GM23338 (cell line): ENCODE measurements at regions not wholly inside any gene's neighbourhood (a gene's known extent, or its start where the extent isn't known, plus 50 kb on each side); places are given as distances from the start of the nearest gene placed in this dataset.

ENCODE experiments used
- ATAC-seq: fragments of 200-7000 bp; cut with Tn5 transposase; 3 replicates; pipeline ENCODE4 v1.9.1; 2020
- DNase-seq: peaks from one replicate; pipeline ENCODE4 v3.0.0-alpha.2; 2015; ENCODE audit warnings: low spot score
- H2AFZ ChIP-seq: fragments of 200-600 bp; sonication (generic); 2 replicates; pipeline ENCODE4 v1.8.0; 2016; ENCODE audit warnings: antibody characterized with exemption, mild to moderate bottlenecking, moderate library complexity
- H3F3A ChIP-seq: fragments of 200-600 bp; sonication (generic); replicated peaks from 2 replicates; pipeline ENCODE4 v1.8.0; 2017; ENCODE audit warnings: antibody characterized with exemption, mixed run types, low read depth
- H3K27ac ChIP-seq: fragments of 200-600 bp; sonication (generic); 2 replicates; pipeline ENCODE4 v1.6.1; 2016; ENCODE audit warnings: low read depth
- H3K27me3 ChIP-seq: fragments of 200-600 bp; sonication (generic); 2 replicates; pipeline ENCODE4 v1.8.0; 2016; ENCODE audit warnings: mild to moderate bottlenecking, mixed run types, moderate library complexity; ENCODE audit not compliant: insufficient read depth
- H3K36me3 ChIP-seq: fragments of 200-600 bp; sonication (generic); 2 replicates; pipeline ENCODE4 v1.8.0; 2016; ENCODE audit warnings: mild to moderate bottlenecking; ENCODE audit not compliant: insufficient read depth
- H3K4me1 ChIP-seq: fragments of 200-600 bp; sonication (generic); 2 replicates; pipeline ENCODE4 v1.8.0; 2016; ENCODE audit warnings: mild to moderate bottlenecking, moderate library complexity; ENCODE audit not compliant: insufficient read depth
- H3K4me2 ChIP-seq: fragments of 200-600 bp; sonication (generic); 2 replicates; pipeline ENCODE4 v1.7.1; 2017; ENCODE audit warnings: mixed run types
- H3K4me3 ChIP-seq: fragments of 200-600 bp; sonication (generic); 2 replicates; pipeline ENCODE4 v1.6.1; 2016; ENCODE audit warnings: mixed run types
- H3K79me2 ChIP-seq: fragments of 200-600 bp; sonication (generic); replicated peaks from 2 replicates; pipeline ENCODE4 v1.8.0; 2017; ENCODE audit warnings: mild to moderate bottlenecking; ENCODE audit not compliant: insufficient read depth
- H3K9me2 ChIP-seq: fragments of 200-600 bp; sonication (generic); 2 replicates; pipeline ENCODE4 v1.8.0; 2017; ENCODE audit not compliant: insufficient read depth
- H4K20me1 ChIP-seq: fragments of 200-600 bp; sonication (generic); replicated peaks from 2 replicates; pipeline ENCODE4 v1.8.0; 2017; ENCODE audit warnings: mild to moderate bottlenecking; ENCODE audit not compliant: insufficient read depth
- H3K27ac Mint-ChIP-seq: 2 replicates; pipeline ENCODE4 v1.8.0; 2020; ENCODE audit warnings: inconsistent platforms, mild to moderate bottlenecking, moderate library complexity, mixed read lengths
- H3K27me3 Mint-ChIP-seq: 3 replicates; pipeline ENCODE4 v1.8.0; 2022; ENCODE audit warnings: low read depth, mild to moderate bottlenecking, moderate library complexity, mixed read lengths, inconsistent platforms; ENCODE audit not compliant: insufficient read depth, poor library complexity
- H3K36me3 Mint-ChIP-seq: 3 replicates; pipeline ENCODE4 v1.8.0; 2021; ENCODE audit warnings: low read depth, mild to moderate bottlenecking, inconsistent platforms, moderate library complexity, mixed read lengths
- H3K4me1 Mint-ChIP-seq: 3 replicates; pipeline ENCODE4 v1.8.0; 2020; ENCODE audit warnings: mild to moderate bottlenecking, inconsistent platforms, mixed read lengths
- H3K4me3 Mint-ChIP-seq: 3 replicates; pipeline ENCODE4 v1.8.0; 2021; ENCODE audit warnings: moderate library complexity, mild to moderate bottlenecking, inconsistent platforms, mixed read lengths
- H3K9me3 Mint-ChIP-seq: 3 replicates; pipeline ENCODE4 v1.8.0; 2020; ENCODE audit warnings: moderate library complexity, mild to moderate bottlenecking, inconsistent platforms, mixed read lengths
- CREB1 ChIP-seq: fragments of 250-450 bp; sonication (Bioruptor Pico); IDR thresholded peaks from 2 replicates; pipeline ENCODE4 v1.5.0; 2020; ENCODE audit warnings: low read depth, mild to moderate bottlenecking, moderate library complexity
- ZNF331 ChIP-seq: fragments of 250-450 bp; sonication (Bioruptor Pico); IDR thresholded peaks from 2 replicates; pipeline ENCODE4 v1.5.0; 2020; ENCODE audit warnings: low read depth, mild to moderate bottlenecking, moderate library complexity
- ZNF462 ChIP-seq: fragments of 250-450 bp; sonication (Bioruptor Pico); IDR thresholded peaks from 2 replicates; pipeline ENCODE4 v1.5.0; 2020; ENCODE audit warnings: mild to moderate bottlenecking, moderate library complexity

GRCh38 chr13:33524086-33524485 is 238.5 kb upstream of the STARD13 start:
- no peak overlapping the region for H2AFZ ChIP-seq
- ATAC-seq (no peak), DNase-seq (no peak)
- TF ChIP-seq ZNF462 (CRISPR knock-in tag) (no peak), ZNF331 (CRISPR knock-in tag) (no peak)
- no peaks in the 10 kb centered on the region for H3K27me3 ChIP-seq
- Mint-ChIP-seq H3K36me3 (no peaks in the 10 kb centered on the region), H3K27me3 (peaks cover 2% of the 10 kb centered on the region), H3K9me3 (no peaks in the 10 kb centered on the region), H3K4me1 (peaks cover 31% of the 10 kb centered on the region), H3K27ac (no peak overlapping the region), H3K4me3 (no peak overlapping the region)
- no peaks in the 10 kb centered on the region for H4K20me1 ChIP-seq
- no peaks in the 10 kb centered on the region for H3K79me2 ChIP-seq
- no peak overlapping the region for H3K4me3 ChIP-seq
- no peaks in the 10 kb centered on the region for H3K36me3 ChIP-seq
- no peaks in the 10 kb centered on the region for H3F3A ChIP-seq
- H3K9me2 ChIP-seq: peaks cover 9% of the 10 kb centered on the region; the same call in 1 of the 2 replicates
- no peak overlapping the region for H3K27ac ChIP-seq
- no peak overlapping the region for H3K4me2 ChIP-seq
- H3K4me1 ChIP-seq: peaks cover 11% of the 10 kb centered on the region; the same call in 1 of the 2 replicates

- Histone ChIP-seq H3F3A (no peaks in the 10 kb centered on the region), H3K79me2 (no peaks in the 10 kb centered on the region), H3K36me3 (no peaks in the 10 kb centered on the region), H3K4me3 (no peak overlapping the region), H3K9me2 (peaks cover 3% of the 10 kb centered on the region), H3K27me3 (no peaks in the 10 kb centered on the region), H2AFZ (no peak overlapping the region), H3K4me1 (peaks cover 11% of the 10 kb centered on the region; the same call in 1 of the 2 replicates), H3K27ac (no peak overlapping the region), H3K4me2 (no peak overlapping the region), H4K20me1 (no peaks in the 10 kb centered on the region)
- DNase-seq (no peak), ATAC-seq (no peak)
- Mint-ChIP-seq H3K36me3 (no peaks in the 10 kb centered on the region), H3K27ac (no peak overlapping the region), H3K4me3 (no peak overlapping the region), H3K4me1 (peaks cover 17% of the 10 kb centered on the region), H3K9me3 (no peaks in the 10 kb centered on the region), H3K27me3 (peaks cover 2% of the 10 kb centered on the region)
- TF ChIP-seq CREB1 (CRISPR knock-in tag): no peak
Observed at GRCh38 chr13:33525763-33526162, 240.2 kb upstream of the STARD13 start.
